ENCODE measurements at regions not wholly inside any gene's neighbourhood (a gene's known extent, or its start where the extent isn't known, plus 50 kb on each side); places are given as distances from the start of the nearest gene placed in this dataset.

DNA sequence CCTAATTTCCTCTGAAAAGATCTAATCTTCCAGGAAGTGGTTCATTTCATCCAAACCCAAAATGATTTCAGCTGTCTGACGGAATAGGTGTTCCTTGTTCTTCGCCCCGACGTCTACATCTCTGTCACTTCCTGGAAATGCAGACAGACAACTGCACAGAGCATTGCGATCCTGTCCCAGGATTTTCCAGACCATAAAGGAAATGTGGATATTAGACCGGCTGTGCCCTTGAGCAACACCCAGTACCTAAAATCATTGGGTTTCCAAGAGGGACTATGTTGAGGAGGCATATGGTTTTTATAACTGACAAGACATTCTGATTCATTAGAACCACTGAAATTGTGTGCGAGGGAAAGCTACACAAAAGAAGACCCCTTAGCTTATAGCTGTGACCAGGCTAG is 74.2 kb downstream of the MSX2 start:
- TF ChIP-seq, protein P1, sequence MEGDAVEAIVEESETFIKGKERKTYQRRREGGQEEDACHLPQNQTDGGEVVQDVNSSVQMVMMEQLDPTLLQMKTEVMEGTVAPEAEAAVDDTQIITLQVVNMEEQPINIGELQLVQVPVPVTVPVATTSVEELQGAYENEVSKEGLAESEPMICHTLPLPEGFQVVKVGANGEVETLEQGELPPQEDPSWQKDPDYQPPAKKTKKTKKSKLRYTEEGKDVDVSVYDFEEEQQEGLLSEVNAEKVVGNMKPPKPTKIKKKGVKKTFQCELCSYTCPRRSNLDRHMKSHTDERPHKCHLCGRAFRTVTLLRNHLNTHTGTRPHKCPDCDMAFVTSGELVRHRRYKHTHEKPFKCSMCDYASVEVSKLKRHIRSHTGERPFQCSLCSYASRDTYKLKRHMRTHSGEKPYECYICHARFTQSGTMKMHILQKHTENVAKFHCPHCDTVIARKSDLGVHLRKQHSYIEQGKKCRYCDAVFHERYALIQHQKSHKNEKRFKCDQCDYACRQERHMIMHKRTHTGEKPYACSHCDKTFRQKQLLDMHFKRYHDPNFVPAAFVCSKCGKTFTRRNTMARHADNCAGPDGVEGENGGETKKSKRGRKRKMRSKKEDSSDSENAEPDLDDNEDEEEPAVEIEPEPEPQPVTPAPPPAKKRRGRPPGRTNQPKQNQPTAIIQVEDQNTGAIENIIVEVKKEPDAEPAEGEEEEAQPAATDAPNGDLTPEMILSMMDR (IDR thresholded peaks at IDR 0.05), result no peak
- TF ChIP-seq POLR2A (IDR thresholded peaks at IDR 0.05; ENCODE audit: low read length) (no peak), TP53 (CRISPR knock-in tag; IDR thresholded peaks at IDR 0.05) (no peak), EP300 (IDR thresholded peaks at IDR 0.05) (no peak), RNF2 (IDR thresholded peaks at IDR 0.05; ENCODE audit: borderline replicate concordance, low read depth) (no peak), ESRRA (IDR thresholded peaks at IDR 0.05; ENCODE audit: borderline replicate concordance, low read length) (no peak), RCOR1 (IDR thresholded peaks at IDR 0.05; ENCODE audit: low read depth, low read length) (no peak)
- TF ChIP-seq, protein P2, sequence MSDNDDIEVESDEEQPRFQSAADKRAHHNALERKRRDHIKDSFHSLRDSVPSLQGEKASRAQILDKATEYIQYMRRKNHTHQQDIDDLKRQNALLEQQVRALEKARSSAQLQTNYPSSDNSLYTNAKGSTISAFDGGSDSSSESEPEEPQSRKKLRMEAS (IDR thresholded peaks at IDR 0.05), result no peak

Data from A549 (cell line).